Lower leg skin (tissue), 4 donors: ENCODE measurements at regions not wholly inside any gene's neighbourhood (a gene's known extent, or its start where the extent isn't known, plus 50 kb on each side); places are given as distances from the start of the nearest gene placed in this dataset.

Experiments used
- DNase-seq, 2 donors: peaks; one replicate each; pipeline ENCODE4 v3.0.0-alpha.2; 2019; ENCODE audit warnings: low spot score in 2 of 2
- H3K4me3 ChIP-seq: fragments of 200-600 bp; sonication (generic); 2 replicates; pipeline ENCODE4 v1.5.1; 2017; ENCODE audit warnings: mild to moderate bottlenecking, low read depth; ENCODE audit not compliant: poor library complexity, severe bottlenecking
- CTCF ChIP-seq, 3 donors: fragments of 450-650 bp; IDR thresholded peaks; one replicate each; pipeline ENCODE4 v1.5.1; 2016; ENCODE audit warnings: antibody characterized with exemption in 3 of 3, mild to moderate bottlenecking in 3 of 3, moderate library complexity in 2 of 3
- POLR2A ChIP-seq, 2 donors: fragments of 450-650 bp; IDR thresholded peaks; one replicate each; pipeline ENCODE4 v1.6.1; 2016 to 2017; ENCODE audit warnings: antibody characterized with exemption in 2 of 2, mild to moderate bottlenecking in 1 of 2, moderate library complexity in 1 of 2
- WGBS, 2 donors: methylation state at CpG; one replicate each; pipeline ENCODE4 v1.1.5; 2018; 5-methylcytosine and 5-hydroxymethylcytosine counted together
- intact Hi-C: fragments of 100-400 bp; cut with DNase I; formaldehyde crosslinking; loops from one replicate; pipeline ENCODE4 v1.15.0; 2023; ENCODE audit warnings: low total_unique reads

GRCh38 chr2:58834404-58834803 lies 593.3 kb upstream of the FANCL start:
- intact Hi-C loops: no loop called here
- no peak overlapping the region for H3K4me3 ChIP-seq
- DNase-seq: no peak
- TF ChIP-seq POLR2A (IDR thresholded peaks at IDR 0.05) (no peak), CTCF (IDR thresholded peaks at IDR 0.05) (no peak)
- 7 to 13% methylated on average over 3 of the region's 3 CpGs for WGBS, 2 donors

GRCh38 chr2:58826795-58827194 lies 585.7 kb upstream of the FANCL start:
- no peak overlapping the region for H3K4me3 ChIP-seq
- TF ChIP-seq CTCF (IDR thresholded peaks at IDR 0.05) (no peak), POLR2A (IDR thresholded peaks at IDR 0.05) (no peak)
- intact Hi-C loops: no loop called here
- no peak for DNase-seq
- WGBS, 2 donors: 91 to 99% methylated on average over 2 of the region's 2 CpGs

GRCh38 chr2:58812771-58813344 lies 571.7 kb upstream of the FANCL start:
- 59 to 67% methylated on average over 4 of the region's 4 CpGs for WGBS, 2 donors
- no peak overlapping the region for H3K4me3 ChIP-seq
- no peak for TF ChIP-seq CTCF (IDR thresholded peaks at IDR 0.05)
- no peak for TF ChIP-seq POLR2A (IDR thresholded peaks at IDR 0.05)
- intact Hi-C loops: no loop called here
- no peak for DNase-seq

- TF ChIP-seq POLR2A (IDR thresholded peaks at IDR 0.05) (no peak), CTCF (IDR thresholded peaks at IDR 0.05) (no peak)
- 61 to 72% methylated on average over 1 of the region's 1 CpG for whole genome bisulfite sequencing, 2 donors
Observed at GRCh38 chr2:58805126-58805525, 564.0 kb upstream of the FANCL start.

GRCh38 chr2:58803192-58803591 lies 562.1 kb upstream of the FANCL start:
- intact Hi-C loops: no loop called here
- no peak overlapping the region for H3K4me3 ChIP-seq
- DNase-seq: no peak
- WGBS, 2 donors: 49 to 73% methylated on average over 2 of the region's 2 CpGs
- no peak for TF ChIP-seq POLR2A (IDR thresholded peaks at IDR 0.05)
- TF ChIP-seq CTCF (IDR thresholded peaks at IDR 0.05): no peak

More at GRCh38 chr2:58805126-58805525, 564.0 kb upstream of the FANCL start:
- H3K4me3 ChIP-seq: no peak overlapping the region
- intact Hi-C loops: no loop called here
- no peak for DNase-seq

- TF ChIP-seq CTCF (IDR thresholded peaks at IDR 0.05): no peak
- TF ChIP-seq POLR2A (IDR thresholded peaks at IDR 0.05): no peak
- WGBS, 2 donors: 68 to 76% methylated on average over 4 of the region's 4 CpGs
- H3K4me3 ChIP-seq: no peak overlapping the region
- DNase-seq: no peak
- intact Hi-C loops: no loop called here
Observed at GRCh38 chr2:58800881-58801280, 559.8 kb upstream of the FANCL start.
